NCI-H526 (cell line): ENCODE measurements at regions not wholly inside any gene's neighbourhood (a gene's known extent, or its start where the extent isn't known, plus 50 kb on each side); places are given as distances from the start of the nearest gene placed in this dataset.
"Not testable (repeated sequence)": the region's sequence is repeated elsewhere in the genome, so short reads cannot be mapped to it uniquely, and the experiment has no call there.

Source experiments
- DNase-seq, 2 experiments: peaks; one replicate each; lab custom pipeline; 2025; lab: John Stamatoyannopoulos, UW

DNA sequence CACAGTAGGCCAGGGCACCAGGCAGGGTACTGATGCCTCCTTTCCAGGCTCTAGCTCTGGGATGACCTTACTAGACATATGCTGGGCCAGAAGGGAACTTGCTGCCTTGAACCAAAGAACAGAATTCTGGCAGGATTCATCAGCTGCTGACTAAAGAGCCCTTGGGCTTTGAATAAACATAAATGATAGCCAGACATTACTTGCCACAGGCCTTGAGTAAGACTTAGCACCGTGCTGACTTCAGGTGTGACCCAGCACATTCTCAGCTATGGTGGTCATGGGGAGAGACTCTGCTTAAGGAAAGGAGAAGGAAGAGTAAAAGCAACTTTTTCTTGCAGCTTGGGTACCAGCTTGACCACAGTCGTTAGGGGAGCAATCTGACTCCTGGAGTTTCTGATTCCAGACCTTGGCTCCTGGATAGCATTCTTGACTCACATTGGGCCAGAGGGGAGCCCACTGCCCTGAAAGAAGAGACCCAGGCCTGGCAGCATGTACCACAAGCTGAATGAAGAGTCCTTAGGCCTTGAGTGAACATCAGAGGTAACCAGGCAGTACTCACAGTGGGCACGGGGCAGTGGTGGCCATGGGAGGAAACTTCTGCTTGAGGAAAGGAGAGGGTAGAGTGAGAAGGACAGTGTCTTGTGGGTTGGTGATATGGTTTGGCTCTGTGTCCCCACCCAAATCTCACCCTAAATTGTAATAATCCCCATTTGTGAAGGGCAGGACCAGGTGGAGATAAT lies 926.1 kb upstream of the SORCS1 start:
- no peak for DNase-seq

DNA sequence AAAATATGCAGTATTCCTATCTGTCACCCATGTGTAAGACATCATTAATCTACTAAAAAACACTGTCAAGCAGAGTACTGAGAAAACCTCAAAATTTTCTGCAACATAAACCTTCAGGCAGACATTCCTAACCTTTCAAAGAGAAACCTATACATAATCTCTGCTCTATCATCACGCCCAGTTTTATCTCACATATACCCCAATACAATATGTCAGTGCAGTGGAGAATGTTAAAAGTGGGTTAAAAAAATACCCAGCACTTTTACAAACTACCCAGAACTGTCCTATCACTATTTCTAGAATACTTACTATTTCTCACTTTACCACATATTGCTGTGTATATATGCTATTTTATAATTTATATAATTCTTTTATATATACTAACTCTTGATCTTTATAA lies 922.0 kb upstream of the SORCS1 start:
- DNase-seq, result no peak

DNA sequence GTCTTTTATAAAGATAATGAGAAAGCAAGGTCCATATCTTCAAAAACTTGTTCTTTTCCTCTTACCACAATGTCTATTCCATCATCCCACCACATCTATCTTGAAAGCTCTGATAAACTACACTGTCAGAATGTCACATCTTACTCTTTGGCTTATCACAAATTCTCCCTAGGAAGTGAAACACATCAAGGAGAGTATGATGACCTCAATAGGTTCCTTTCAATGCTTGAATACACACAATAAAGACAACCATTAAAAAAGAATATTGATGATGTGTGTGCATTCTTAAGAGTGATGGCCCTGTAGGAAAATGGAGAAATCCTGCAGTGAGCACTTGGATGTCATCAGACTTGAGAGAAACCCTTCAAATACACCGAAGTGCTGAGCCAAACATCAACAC lies 918.1 kb upstream of the SORCS1 start:
- no peak for DNase-seq

DNA sequence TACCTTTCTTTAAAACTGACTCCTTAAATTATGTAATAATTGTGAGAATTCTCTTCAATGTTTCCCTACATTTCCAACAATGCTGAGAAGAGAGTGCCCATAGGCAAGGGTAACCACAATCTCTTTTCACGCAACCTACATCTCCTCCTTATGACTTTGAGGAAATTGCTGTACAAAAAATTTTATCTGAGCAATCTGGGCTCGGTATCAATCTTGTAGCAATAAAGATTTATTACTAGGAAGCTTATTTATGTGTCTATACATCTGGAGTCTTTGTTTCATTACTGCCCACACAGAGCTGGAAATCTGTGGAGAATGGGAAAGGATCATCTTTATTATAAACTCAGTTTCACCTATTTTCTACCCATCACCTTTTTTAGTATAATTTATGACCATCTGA lies 913.8 kb upstream of the SORCS1 start:
- DNase-seq, result no peak

- no peak for DNase-seq
These were observed 908.0 kb upstream of the SORCS1 start for GRCh38 chr10:108072466-108072865.

DNA sequence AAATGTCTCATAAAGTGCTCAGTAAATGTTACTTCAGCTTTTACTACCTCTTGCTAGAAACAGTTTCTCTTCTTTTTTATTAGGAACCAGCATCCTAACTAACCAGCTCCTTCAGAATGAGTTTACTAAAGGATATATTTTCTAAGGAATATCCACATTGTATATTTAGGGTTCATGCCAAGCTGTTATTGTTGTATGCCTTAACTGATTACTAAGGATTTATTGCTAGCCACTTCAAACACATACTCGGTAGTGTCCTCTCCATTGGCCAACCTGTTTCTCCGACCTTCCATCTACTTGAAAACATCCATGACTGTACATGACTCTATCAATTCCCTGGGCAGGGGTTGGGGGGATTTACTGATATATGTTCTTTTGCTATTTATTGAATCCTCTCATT lies 906.3 kb upstream of the SORCS1 start:
- DNase-seq, result no peak

DNA sequence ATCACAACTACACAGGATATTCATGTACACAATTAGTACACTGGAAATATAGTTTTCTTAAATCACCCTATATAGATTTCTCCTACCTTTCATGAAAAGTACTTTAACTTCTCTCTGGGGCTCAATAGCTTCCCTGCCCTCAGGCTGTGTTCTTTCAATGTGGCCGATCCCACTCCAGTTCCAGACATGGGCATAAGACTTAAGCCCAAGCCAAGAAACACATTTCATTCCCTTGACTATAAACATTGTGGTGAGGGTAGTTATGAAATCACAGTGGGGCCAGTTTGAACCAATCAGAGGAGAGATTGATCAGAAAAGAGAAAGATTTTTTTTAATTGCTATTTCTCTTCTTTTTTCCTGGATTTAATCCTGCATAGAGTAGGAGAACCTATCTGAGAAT lies 904.6 kb upstream of the SORCS1 start:
- DNase-seq, result no peak

DNA sequence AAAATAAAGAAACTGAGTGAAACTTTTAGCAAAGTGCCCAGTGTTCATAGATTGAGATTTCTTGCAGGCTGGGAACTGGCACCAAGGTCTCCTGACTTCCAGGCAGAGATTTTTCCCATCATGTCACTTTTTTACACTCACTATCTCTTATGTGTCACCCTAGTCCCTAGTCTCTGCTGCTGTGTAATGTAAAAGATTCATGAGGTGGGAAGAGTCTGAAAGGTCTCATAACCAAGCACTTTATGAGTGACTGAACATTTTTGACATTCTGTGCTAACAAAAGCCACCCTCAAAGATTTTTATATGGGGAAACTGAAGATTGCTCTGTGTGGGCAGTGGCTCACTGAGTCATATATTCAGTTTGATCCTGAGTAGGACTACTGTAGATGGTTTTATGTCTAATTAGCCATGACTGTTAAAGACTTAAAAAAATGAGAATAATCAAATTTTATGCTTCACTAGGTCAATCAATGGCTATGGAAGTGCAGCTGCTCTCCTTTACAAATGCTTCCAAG lies 900.3 kb upstream of the SORCS1 start:
- no peak for DNase-seq

GRCh38 chr10:108060246-108060645 lies 895.7 kb upstream of the SORCS1 start:
- no peak for DNase-seq

- no peak for DNase-seq
These were observed 891.0 kb upstream of the SORCS1 start for GRCh38 chr10:108055506-108055905.

DNA sequence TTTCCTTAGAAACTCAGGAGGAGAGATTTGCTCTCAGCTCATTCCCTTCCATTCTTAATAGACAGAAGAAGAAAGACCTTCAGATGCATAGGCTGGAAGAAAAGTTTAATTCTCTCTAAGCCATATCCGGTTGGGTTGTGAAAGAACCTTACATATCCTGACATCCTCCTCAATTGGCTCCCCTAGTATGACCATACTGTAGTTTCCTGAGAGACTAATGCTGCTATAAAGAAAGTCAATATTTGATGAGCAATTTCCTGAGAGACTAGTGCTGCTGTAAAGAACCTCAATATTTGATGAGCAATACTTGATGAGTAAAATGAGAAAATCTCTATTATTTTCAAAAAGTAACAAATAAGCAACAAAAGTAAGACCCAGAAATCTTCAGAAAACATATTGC lies 888.5 kb upstream of the SORCS1 start:
- DNase-seq, result no peak

- no peak for DNase-seq
These were observed 886.7 kb upstream of the SORCS1 start for GRCh38 chr10:108051218-108051617.

DNA sequence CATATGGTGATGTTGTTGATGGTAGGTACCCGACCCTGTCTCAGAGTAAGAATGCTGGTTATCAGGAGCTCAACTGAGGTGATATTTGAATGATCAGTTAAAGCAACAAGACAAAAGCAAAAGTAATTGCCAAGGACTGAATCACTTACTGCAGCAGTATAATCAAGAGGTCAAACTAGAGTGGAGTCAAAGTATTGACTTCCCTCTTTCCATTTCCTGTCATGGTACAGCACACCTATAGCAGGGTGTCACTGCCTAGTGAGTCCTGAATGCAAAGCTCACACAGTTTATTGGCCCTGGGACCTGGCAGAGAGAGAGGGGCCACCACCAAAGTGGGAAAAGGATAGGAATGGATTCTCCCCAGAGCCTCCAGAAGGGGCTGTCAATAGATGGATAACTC lies 886.1 kb upstream of the SORCS1 start:
- DNase-seq, result no peak

DNA sequence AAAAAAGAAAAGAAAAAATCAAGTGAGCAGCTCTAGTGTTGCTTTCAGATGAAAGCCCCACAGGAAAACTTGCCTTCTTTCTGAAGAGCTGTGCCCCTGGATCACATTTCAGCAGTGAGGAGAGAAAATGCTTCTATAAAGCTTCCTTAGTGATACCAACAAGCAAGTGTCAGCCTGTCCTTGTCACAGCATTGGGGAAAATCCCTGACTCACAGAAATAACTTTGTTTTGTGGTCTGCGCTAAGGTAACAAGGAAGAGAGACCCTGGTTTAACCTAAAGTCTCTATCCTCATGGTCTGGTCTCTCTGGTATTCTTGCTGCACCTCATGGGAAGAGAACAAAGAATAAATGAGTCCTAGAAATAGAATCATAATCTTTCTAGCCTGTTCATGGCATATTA lies 885.2 kb upstream of the SORCS1 start:
- no peak for DNase-seq

GRCh38 chr10:108048898-108049297 lies 884.4 kb upstream of the SORCS1 start:
- DNase-seq, result no peak

- no peak for DNase-seq
These were observed 875.5 kb upstream of the SORCS1 start for GRCh38 chr10:108039821-108040584.

GRCh38 chr10:108037061-108037460 lies 872.6 kb upstream of the SORCS1 start:
- DNase-seq, result no peak

DNA sequence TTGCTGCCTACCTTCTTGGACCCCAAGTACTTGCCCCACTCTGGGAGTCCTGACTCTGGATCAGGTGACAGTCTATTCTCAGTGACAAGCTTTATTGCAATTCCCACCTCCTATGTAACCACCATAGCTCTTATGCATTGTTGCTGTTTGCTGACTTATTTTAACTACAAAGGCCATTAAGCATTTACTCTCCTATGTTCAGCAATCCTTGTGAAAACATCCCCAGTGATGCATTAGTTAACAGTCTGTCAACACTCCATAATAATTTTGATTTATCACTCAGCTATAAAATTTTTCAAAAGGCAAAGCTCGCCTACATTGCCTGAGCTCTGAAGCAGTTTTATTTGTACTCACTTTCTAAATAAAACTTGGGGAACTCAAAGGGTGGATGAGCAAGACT lies 871.8 kb upstream of the SORCS1 start:
- no peak for DNase-seq

- no peak for DNase-seq
These were observed 870.3 kb upstream of the SORCS1 start for GRCh38 chr10:108034829-108035228.

- not testable (repeated sequence) for DNase-seq
These were observed 869.0 kb upstream of the SORCS1 start for GRCh38 chr10:108033518-108033917.

- no peak for DNase-seq
These were observed 867.0 kb upstream of the SORCS1 start for GRCh38 chr10:108031505-108031904.

GRCh38 chr10:108014902-108015177 lies 850.3 kb upstream of the SORCS1 start:
- no peak for DNase-seq

GRCh38 chr10:108014145-108014901 lies 849.8 kb upstream of the SORCS1 start:
- no peak for DNase-seq
